Activated T-cell treated with anti-CD3 and anti-CD28 coated beads, Interleukin-2, amount 50 U/mL, for 72 hours (primary cell): ENCODE measurements at regions not wholly inside any gene's neighbourhood (a gene's known extent, or its start where the extent isn't known, plus 50 kb on each side); places are given as distances from the start of the nearest gene placed in this dataset.
"Not testable (repeated sequence)": the region's sequence is repeated elsewhere in the genome, so short reads cannot be mapped to it uniquely, and the experiment has no call there.

ENCODE experiments used
- ATAC-seq, 2 donors: fragments of 150-1000 bp; cut with Tn5 transposase; replicated peaks in 1 of 2; 2 replicates each; pipeline ENCODE4 v1.10.0; 2021; ENCODE audit warnings: moderate library complexity in 2 of 2, mild to moderate bottlenecking in 1 of 2
- DNase-seq, 2 donors: peaks; one replicate each; pipeline ENCODE4 v3.0.0; 2021 to 2022; ENCODE audit warnings: mixed read lengths in 1 of 2
- H3K27ac Mint-ChIP-seq: one replicate; pipeline ENCODE4 v1.8.0; 2022; ENCODE audit warnings: mild to moderate bottlenecking, moderate library complexity, mixed read lengths
- H3K27me3 Mint-ChIP-seq: one replicate; pipeline ENCODE4 v1.8.0; 2022; ENCODE audit warnings: low read depth, mixed read lengths
- H3K36me3 Mint-ChIP-seq, 2 donors: one replicate each; pipeline ENCODE4 v1.8.0; 2022; ENCODE audit warnings: mixed read lengths in 2 of 2, mild to moderate bottlenecking in 1 of 2; ENCODE audit not compliant: insufficient read depth in 2 of 2
- H3K4me1 Mint-ChIP-seq: one replicate; pipeline ENCODE4 v1.8.0; 2022; ENCODE audit warnings: low read depth, mixed read lengths
- H3K4me3 Mint-ChIP-seq, 2 donors: one replicate each; pipeline ENCODE4 v1.8.0; 2022; ENCODE audit warnings: mild to moderate bottlenecking in 2 of 2, mixed read lengths in 2 of 2, moderate library complexity in 2 of 2
- H3K9me3 Mint-ChIP-seq, 2 donors: one replicate each; pipeline ENCODE4 v1.8.0; 2022; ENCODE audit warnings: mixed read lengths in 2 of 2

GRCh38 chr4:45292844-45293243 lies 566.5 kb upstream of the GNPDA2 start:
- Mint-ChIP-seq H3K36me3 (no peaks in the 10 kb centered on the region), H3K4me1 (no peaks in the 10 kb centered on the region), H3K9me3 (peaks cover 9 to 25% of the 10 kb centered on the region in 2 donors), H3K27ac (no peak overlapping the region), H3K27me3 (no peaks in the 10 kb centered on the region), H3K4me3 (no peak overlapping the region)
- ATAC-seq = no peak
- DNase-seq = no peak

GRCh38 chr4:45284400-45285085 lies 558.2 kb upstream of the GNPDA2 start:
- Mint-ChIP-seq H3K4me1 (no peaks in the 10 kb centered on the region), H3K27ac (no peak overlapping the region), H3K4me3 (no peak overlapping the region), H3K9me3 (peaks cover 5 to 6% of the 10 kb centered on the region in 2 donors), H3K27me3 (no peaks in the 10 kb centered on the region), H3K36me3 (peaks cover 0 to 1% of the 10 kb centered on the region in 2 donors)
- ATAC-seq (no peak), DNase-seq (no peak)

GRCh38 chr4:45283352-45283751 lies 557.0 kb upstream of the GNPDA2 start:
- DNase-seq = no peak
- H3K4me1 Mint-ChIP-seq = no peaks in the 10 kb centered on the region
- H3K27me3 Mint-ChIP-seq = no peaks in the 10 kb centered on the region
- H3K27ac Mint-ChIP-seq = no peak overlapping the region
- peaks cover 0 to 1% of the 10 kb centered on the region in 2 donors for H3K36me3 Mint-ChIP-seq
- no peak for ATAC-seq
- H3K4me3 Mint-ChIP-seq = no peak overlapping the region
- peaks cover 4 to 5% of the 10 kb centered on the region in 2 donors for H3K9me3 Mint-ChIP-seq

GRCh38 chr4:45280121-45280520 lies 553.8 kb upstream of the GNPDA2 start:
- H3K36me3 Mint-ChIP-seq = peaks cover 0 to 1% of the 10 kb centered on the region in 2 donors
- H3K4me3 Mint-ChIP-seq = no peak overlapping the region
- no peak for DNase-seq
- no peak for ATAC-seq
- peaks cover 0 to 4% of the 10 kb centered on the region in 2 donors for H3K9me3 Mint-ChIP-seq
- H3K27me3 Mint-ChIP-seq = no peaks in the 10 kb centered on the region
- no peak overlapping the region for H3K27ac Mint-ChIP-seq
- no peaks in the 10 kb centered on the region for H3K4me1 Mint-ChIP-seq

- no peak for ATAC-seq
- no peak for DNase-seq
- Mint-ChIP-seq H3K4me1 (no peaks in the 10 kb centered on the region), H3K4me3 (no peak overlapping the region), H3K36me3 (peaks cover 0 to 2% of the 10 kb centered on the region in 2 donors), H3K27me3 (no peaks in the 10 kb centered on the region), H3K9me3 (peaks cover 4 to 13% of the 10 kb centered on the region in 2 donors), H3K27ac (no peak overlapping the region)
These were observed 549.5 kb upstream of the GNPDA2 start for GRCh38 chr4:45275862-45276261.

GRCh38 chr4:45248106-45248505 lies 521.8 kb upstream of the GNPDA2 start:
- not testable (repeated sequence) for DNase-seq, ATAC-seq, H3K27me3 Mint-ChIP-seq, H3K4me3 Mint-ChIP-seq, H3K27ac Mint-ChIP-seq, H3K4me1 Mint-ChIP-seq, H3K36me3 Mint-ChIP-seq
- peaks cover 3 to 15% of the 10 kb centered on the region in 2 donors for H3K9me3 Mint-ChIP-seq

GRCh38 chr4:45241976-45242375 lies 515.6 kb upstream of the GNPDA2 start:
- ATAC-seq = no peak
- no peak overlapping the region for H3K4me3 Mint-ChIP-seq
- no peak for DNase-seq
- no peaks in the 10 kb centered on the region for H3K27me3 Mint-ChIP-seq
- H3K9me3 Mint-ChIP-seq = peaks cover 0 to 9% of the 10 kb centered on the region in 2 donors
- no peak overlapping the region for H3K27ac Mint-ChIP-seq
- no peaks in the 10 kb centered on the region for H3K4me1 Mint-ChIP-seq
- H3K36me3 Mint-ChIP-seq = no peaks in the 10 kb centered on the region

GRCh38 chr4:45229206-45229605 lies 502.9 kb upstream of the GNPDA2 start:
- ATAC-seq (no peak), DNase-seq (no peak)
- no peaks in the 10 kb centered on the region for H3K27me3 Mint-ChIP-seq
- H3K36me3 Mint-ChIP-seq = peaks cover 0 to 1% of the 10 kb centered on the region in 2 donors
- H3K27ac Mint-ChIP-seq = no peak overlapping the region
- H3K9me3 Mint-ChIP-seq = peaks cover 2 to 3% of the 10 kb centered on the region in 2 donors
- H3K4me3 Mint-ChIP-seq = no peak overlapping the region
- H3K4me1 Mint-ChIP-seq = no peaks in the 10 kb centered on the region

GRCh38 chr4:45215976-45216542 lies 489.7 kb upstream of the GNPDA2 start:
- no peak overlapping the region for H3K4me3 Mint-ChIP-seq
- H3K9me3 Mint-ChIP-seq = peaks cover 2 to 3% of the 10 kb centered on the region in 2 donors
- H3K27ac Mint-ChIP-seq = no peak overlapping the region
- ATAC-seq = no peak
- H3K27me3 Mint-ChIP-seq = no peaks in the 10 kb centered on the region
- no peak for DNase-seq
- no peaks in the 10 kb centered on the region for H3K4me1 Mint-ChIP-seq
- no peaks in the 10 kb centered on the region for H3K36me3 Mint-ChIP-seq

GRCh38 chr4:45208476-45208875 lies 482.1 kb upstream of the GNPDA2 start:
- H3K4me3 Mint-ChIP-seq, ATAC-seq, DNase-seq, H3K36me3 Mint-ChIP-seq, H3K9me3 Mint-ChIP-seq, H3K27ac Mint-ChIP-seq, H3K27me3 Mint-ChIP-seq, H3K4me1 Mint-ChIP-seq: not testable (repeated sequence)

- not testable (repeated sequence) for H3K4me3 Mint-ChIP-seq, H3K4me1 Mint-ChIP-seq, H3K27me3 Mint-ChIP-seq, DNase-seq, H3K36me3 Mint-ChIP-seq, ATAC-seq, H3K9me3 Mint-ChIP-seq, H3K27ac Mint-ChIP-seq
These were observed 481.5 kb upstream of the GNPDA2 start for GRCh38 chr4:45207864-45208331.

GRCh38 chr4:45207241-45207863 lies 481.0 kb upstream of the GNPDA2 start:
- DNase-seq, H3K9me3 Mint-ChIP-seq, H3K27ac Mint-ChIP-seq, H3K4me1 Mint-ChIP-seq, H3K27me3 Mint-ChIP-seq, ATAC-seq, H3K36me3 Mint-ChIP-seq, H3K4me3 Mint-ChIP-seq: not testable (repeated sequence)

- DNase-seq (no peak), ATAC-seq (no peak)
- Mint-ChIP-seq H3K4me3 (no peak overlapping the region), H3K36me3 (no peaks in the 10 kb centered on the region), H3K27me3 (no peaks in the 10 kb centered on the region), H3K4me1 (no peaks in the 10 kb centered on the region), H3K9me3 (peaks cover 0 to 5% of the 10 kb centered on the region in 2 donors), H3K27ac (no peak overlapping the region)
These were observed 473.4 kb upstream of the GNPDA2 start for GRCh38 chr4:45199736-45200135.
